ENCODE measurements at regions not wholly inside any gene's neighbourhood (a gene's known extent, or its start where the extent isn't known, plus 50 kb on each side); places are given as distances from the start of the nearest gene placed in this dataset.

DNA sequence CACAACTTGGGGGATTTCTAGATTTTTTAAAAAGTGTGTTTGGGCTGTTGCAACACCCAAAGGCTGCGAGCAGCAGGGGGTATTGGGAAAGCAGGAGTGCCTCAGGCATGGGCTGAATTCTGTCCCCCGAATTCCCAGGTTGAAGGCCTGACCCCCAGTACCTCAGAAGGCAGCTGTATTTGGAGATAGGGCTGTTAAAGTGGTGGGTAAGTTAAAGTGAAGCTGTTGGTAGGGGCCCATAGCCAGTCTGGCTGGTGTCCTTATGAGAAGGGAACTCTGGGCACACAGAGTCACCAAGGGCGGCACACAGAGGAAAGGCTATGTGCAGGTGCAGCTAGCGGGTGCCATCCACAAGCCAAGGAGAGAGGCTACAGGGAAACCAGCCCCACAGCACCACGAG lies 717.4 kb downstream of the GALR1 start:
- no peak for TF ChIP-seq FOXP2 (optimal IDR thresholded peaks at IDR 0.05; ENCODE audit: borderline replicate concordance, extremely low read depth, extremely low read length, insufficient read depth)
- no peak for TF ChIP-seq POLR2AphosphoS5 (IDR thresholded peaks at IDR 0.05; ENCODE audit: low read depth, low read length)
- TF ChIP-seq, protein P1, sequence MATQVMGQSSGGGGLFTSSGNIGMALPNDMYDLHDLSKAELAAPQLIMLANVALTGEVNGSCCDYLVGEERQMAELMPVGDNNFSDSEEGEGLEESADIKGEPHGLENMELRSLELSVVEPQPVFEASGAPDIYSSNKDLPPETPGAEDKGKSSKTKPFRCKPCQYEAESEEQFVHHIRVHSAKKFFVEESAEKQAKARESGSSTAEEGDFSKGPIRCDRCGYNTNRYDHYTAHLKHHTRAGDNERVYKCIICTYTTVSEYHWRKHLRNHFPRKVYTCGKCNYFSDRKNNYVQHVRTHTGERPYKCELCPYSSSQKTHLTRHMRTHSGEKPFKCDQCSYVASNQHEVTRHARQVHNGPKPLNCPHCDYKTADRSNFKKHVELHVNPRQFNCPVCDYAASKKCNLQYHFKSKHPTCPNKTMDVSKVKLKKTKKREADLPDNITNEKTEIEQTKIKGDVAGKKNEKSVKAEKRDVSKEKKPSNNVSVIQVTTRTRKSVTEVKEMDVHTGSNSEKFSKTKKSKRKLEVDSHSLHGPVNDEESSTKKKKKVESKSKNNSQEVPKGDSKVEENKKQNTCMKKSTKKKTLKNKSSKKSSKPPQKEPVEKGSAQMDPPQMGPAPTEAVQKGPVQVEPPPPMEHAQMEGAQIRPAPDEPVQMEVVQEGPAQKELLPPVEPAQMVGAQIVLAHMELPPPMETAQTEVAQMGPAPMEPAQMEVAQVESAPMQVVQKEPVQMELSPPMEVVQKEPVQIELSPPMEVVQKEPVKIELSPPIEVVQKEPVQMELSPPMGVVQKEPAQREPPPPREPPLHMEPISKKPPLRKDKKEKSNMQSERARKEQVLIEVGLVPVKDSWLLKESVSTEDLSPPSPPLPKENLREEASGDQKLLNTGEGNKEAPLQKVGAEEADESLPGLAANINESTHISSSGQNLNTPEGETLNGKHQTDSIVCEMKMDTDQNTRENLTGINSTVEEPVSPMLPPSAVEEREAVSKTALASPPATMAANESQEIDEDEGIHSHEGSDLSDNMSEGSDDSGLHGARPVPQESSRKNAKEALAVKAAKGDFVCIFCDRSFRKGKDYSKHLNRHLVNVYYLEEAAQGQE (IDR thresholded peaks at IDR 0.05; ENCODE audit: insufficient read depth in 1 of 2, low read depth in 2 of 2, low read length in 2 of 2), result no peak
- no peak for TF ChIP-seq SIN3A (IDR thresholded peaks at IDR 0.05; ENCODE audit: borderline replicate concordance, insufficient read depth, low read length)
- no peak for TF ChIP-seq TAF1 (IDR thresholded peaks at IDR 0.05; ENCODE audit: borderline replicate concordance, insufficient read depth, low read length)

DNA sequence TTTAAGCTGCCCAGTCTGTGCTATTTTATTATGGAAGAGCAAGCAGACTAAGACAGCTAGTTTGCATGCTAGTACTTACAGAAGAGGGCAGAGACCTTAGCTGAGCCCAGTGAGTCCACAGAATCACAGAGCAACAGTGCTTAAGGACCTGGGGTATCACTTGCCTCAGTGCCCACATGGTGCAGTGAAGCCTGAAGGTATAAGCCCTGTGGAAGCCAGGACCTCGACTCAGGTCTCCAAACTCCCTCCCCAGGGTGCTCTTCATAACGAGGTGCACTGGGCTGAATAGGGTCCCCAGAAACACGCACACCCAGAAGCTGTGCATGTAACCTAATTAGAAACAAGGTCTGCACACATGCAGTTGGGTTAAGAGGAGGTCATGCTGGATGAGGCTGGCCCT lies 718.1 kb downstream of the GALR1 start:
- TF ChIP-seq SIN3A (IDR thresholded peaks at IDR 0.05; ENCODE audit: borderline replicate concordance, insufficient read depth, low read length) (no peak), TAF1 (IDR thresholded peaks at IDR 0.05; ENCODE audit: borderline replicate concordance, insufficient read depth, low read length) (no peak), FOXP2 (optimal IDR thresholded peaks at IDR 0.05; ENCODE audit: borderline replicate concordance, extremely low read depth, extremely low read length, insufficient read depth) (no peak), POLR2AphosphoS5 (IDR thresholded peaks at IDR 0.05; ENCODE audit: low read depth, low read length) (no peak)
- TF ChIP-seq, protein P1 (IDR thresholded peaks at IDR 0.05; ENCODE audit: insufficient read depth in 1 of 2, low read depth in 2 of 2, low read length in 2 of 2), result no peak

DNA sequence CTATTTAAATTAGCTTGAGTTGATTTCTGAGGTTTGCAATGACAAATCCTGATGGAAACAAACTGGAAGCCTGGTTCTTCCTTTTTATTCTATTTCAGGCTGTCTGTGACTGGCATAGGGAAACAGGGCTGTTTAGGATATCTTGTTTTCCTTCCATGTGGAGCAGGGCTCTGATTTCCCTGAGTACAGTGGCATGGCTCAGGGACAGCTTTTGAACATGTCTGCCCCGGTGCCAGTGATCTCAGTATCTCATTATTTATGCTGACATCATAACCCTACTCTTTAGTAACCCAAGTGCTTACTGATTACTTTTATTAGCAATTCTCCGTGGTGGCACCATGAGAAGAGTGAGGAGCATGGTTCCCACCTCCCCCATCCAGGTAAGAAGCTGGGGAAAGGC lies 720.3 kb downstream of the GALR1 start:
- no peak for TF ChIP-seq POLR2AphosphoS5 (IDR thresholded peaks at IDR 0.05; ENCODE audit: low read depth, low read length)
- no peak for TF ChIP-seq SIN3A (IDR thresholded peaks at IDR 0.05; ENCODE audit: borderline replicate concordance, insufficient read depth, low read length)
- TF ChIP-seq TAF1 (IDR thresholded peaks at IDR 0.05; ENCODE audit: borderline replicate concordance, insufficient read depth, low read length), result no peak
- TF ChIP-seq, protein P1 (IDR thresholded peaks at IDR 0.05; ENCODE audit: insufficient read depth in 1 of 2, low read depth in 2 of 2, low read length in 2 of 2), result no peak
- no peak for TF ChIP-seq FOXP2 (optimal IDR thresholded peaks at IDR 0.05; ENCODE audit: borderline replicate concordance, extremely low read depth, extremely low read length, insufficient read depth)

DNA sequence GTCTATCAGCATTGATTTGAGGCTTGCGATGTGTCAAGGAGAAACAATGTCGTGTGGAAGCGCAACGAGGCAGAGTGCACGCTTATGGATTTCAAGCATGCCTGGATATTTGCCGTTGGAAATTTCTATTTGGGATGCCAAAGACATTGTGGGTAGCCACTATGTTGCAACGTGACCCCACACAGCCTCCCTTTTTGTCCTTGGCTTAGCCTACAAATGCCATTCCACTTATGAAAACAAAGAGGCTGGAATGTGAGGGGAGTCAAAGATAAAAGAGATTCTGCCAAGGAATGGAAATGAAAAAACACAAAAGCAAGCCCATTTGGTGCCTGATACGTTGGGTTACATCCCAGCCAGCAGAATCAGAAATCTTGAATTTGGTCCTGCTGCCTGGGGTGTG lies 721.2 kb downstream of the GALR1 start:
- TF ChIP-seq TAF1 (IDR thresholded peaks at IDR 0.05; ENCODE audit: borderline replicate concordance, insufficient read depth, low read length) (no peak), FOXP2 (optimal IDR thresholded peaks at IDR 0.05; ENCODE audit: borderline replicate concordance, extremely low read depth, extremely low read length, insufficient read depth) (no peak), POLR2AphosphoS5 (IDR thresholded peaks at IDR 0.05; ENCODE audit: low read depth, low read length) (no peak), SIN3A (IDR thresholded peaks at IDR 0.05; ENCODE audit: borderline replicate concordance, insufficient read depth, low read length) (no peak)
- TF ChIP-seq, protein P1 (IDR thresholded peaks at IDR 0.05; ENCODE audit: insufficient read depth in 1 of 2, low read depth in 2 of 2, low read length in 2 of 2), result no peak

DNA sequence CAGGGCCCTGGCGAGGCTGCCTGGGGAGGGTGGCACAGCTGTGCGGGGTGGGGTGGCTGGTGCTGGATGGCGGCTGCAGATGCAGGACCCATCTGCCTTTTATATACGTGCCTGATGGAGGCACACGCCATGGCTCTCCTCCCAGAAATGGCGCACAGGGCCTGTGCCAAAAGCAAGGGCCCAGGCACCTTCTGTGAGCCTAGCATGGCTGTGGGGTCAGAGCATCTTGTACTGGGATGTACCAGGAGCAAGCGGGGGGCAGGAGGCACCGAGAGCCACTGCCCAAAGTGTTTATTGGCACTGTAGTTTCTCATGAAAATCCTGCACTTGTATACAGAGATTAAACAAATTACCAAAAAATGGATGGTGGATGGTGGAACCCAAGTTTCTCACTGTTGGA lies 724.1 kb downstream of the GALR1 start:
- no peak for TF ChIP-seq POLR2AphosphoS5 (IDR thresholded peaks at IDR 0.05; ENCODE audit: low read depth, low read length)
- TF ChIP-seq, protein P1 (IDR thresholded peaks at IDR 0.05; ENCODE audit: insufficient read depth in 1 of 2, low read depth in 2 of 2, low read length in 2 of 2), result no peak
- no peak for TF ChIP-seq TAF1 (IDR thresholded peaks at IDR 0.05; ENCODE audit: borderline replicate concordance, insufficient read depth, low read length)
- no peak for TF ChIP-seq FOXP2 (optimal IDR thresholded peaks at IDR 0.05; ENCODE audit: borderline replicate concordance, extremely low read depth, extremely low read length, insufficient read depth)
